Lower lobe of right lung (tissue), 2 donors: ENCODE measurements at regions not wholly inside any gene's neighbourhood (a gene's known extent, or its start where the extent isn't known, plus 50 kb on each side); places are given as distances from the start of the nearest gene placed in this dataset.

Experiments used
- ATAC-seq, 2 donors: fragments of 200-7000 bp; cut with Tn5 transposase; one replicate each; pipeline ENCODE4 v1.9.1; 2020 to 2022; ENCODE audit warnings: mild to moderate bottlenecking in 2 of 2, moderate library complexity in 2 of 2
- DNase-seq: peaks from one replicate; pipeline ENCODE4 v3.0.0-alpha.2; 2020
- H3K27ac ChIP-seq: fragments of 200-600 bp; one replicate; pipeline ENCODE4 v1.8.0; 2022
- H3K27me3 ChIP-seq: fragments of 200-600 bp; one replicate; pipeline ENCODE4 v1.8.0; 2022; ENCODE audit warnings: low read depth
- H3K36me3 ChIP-seq: fragments of 200-600 bp; one replicate; pipeline ENCODE4 v1.8.0; 2022; ENCODE audit warnings: mild to moderate bottlenecking
- H3K4me1 ChIP-seq: fragments of 200-600 bp; one replicate; pipeline ENCODE4 v1.8.0; 2022
- H3K4me3 ChIP-seq: fragments of 200-600 bp; one replicate; pipeline ENCODE4 v1.8.0; 2022; ENCODE audit warnings: mild to moderate bottlenecking
- H3K9me3 ChIP-seq: fragments of 200-600 bp; one replicate; pipeline ENCODE4 v1.8.0; 2022
- CTCF ChIP-seq: fragments of 200-600 bp; IDR thresholded peaks from one replicate; pipeline ENCODE4 v1.8.0; 2022; ENCODE audit warnings: antibody characterized with exemption, mild to moderate bottlenecking
- intact Hi-C: fragments of 100-400 bp; cut with DNase I; formaldehyde crosslinking; loops from one replicate; pipeline ENCODE4 v1.11.0; 2022
- donor health status: DM: no; HTN: yes; CAD: no; lungs with severe emphysema.

- Histone ChIP-seq H3K36me3 (no peaks in the 10 kb centered on the region), H3K4me1 (no peaks in the 10 kb centered on the region), H3K9me3 (no peaks in the 10 kb centered on the region), H3K4me3 (no peak overlapping the region), H3K27ac (no peak overlapping the region), H3K27me3 (no peaks in the 10 kb centered on the region)
- intact Hi-C loops = no loop called here
- no peak for TF ChIP-seq CTCF
- DNase-seq (no peak), ATAC-seq (no peak)
These were observed 1072.8 kb downstream of the PDHA2 start for GRCh38 chr4:96912716-96913115.

- no peak for TF ChIP-seq CTCF
These were observed 1073.7 kb downstream of the PDHA2 start for GRCh38 chr4:96913441-96914080.

GRCh38 chr4:96916711-96917110 lies 1076.8 kb downstream of the PDHA2 start:
- no peak for ATAC-seq
- no peaks in the 10 kb centered on the region for H3K9me3 ChIP-seq
- intact Hi-C loops = no loop called here
- no peak for TF ChIP-seq CTCF
- H3K27me3 ChIP-seq = no peaks in the 10 kb centered on the region
- no peak overlapping the region for H3K4me3 ChIP-seq
- no peaks in the 10 kb centered on the region for H3K36me3 ChIP-seq
- no peaks in the 10 kb centered on the region for H3K4me1 ChIP-seq
- H3K27ac ChIP-seq = no peak overlapping the region
- no peak for DNase-seq

More at GRCh38 chr4:96913441-96914080, 1073.7 kb downstream of the PDHA2 start:
- Histone ChIP-seq H3K27ac (no peak overlapping the region), H3K36me3 (no peaks in the 10 kb centered on the region), H3K27me3 (no peaks in the 10 kb centered on the region), H3K4me3 (no peak overlapping the region), H3K4me1 (no peaks in the 10 kb centered on the region), H3K9me3 (no peaks in the 10 kb centered on the region)
- intact Hi-C loops = no loop called here
- ATAC-seq (no peak), DNase-seq (no peak)

DNA sequence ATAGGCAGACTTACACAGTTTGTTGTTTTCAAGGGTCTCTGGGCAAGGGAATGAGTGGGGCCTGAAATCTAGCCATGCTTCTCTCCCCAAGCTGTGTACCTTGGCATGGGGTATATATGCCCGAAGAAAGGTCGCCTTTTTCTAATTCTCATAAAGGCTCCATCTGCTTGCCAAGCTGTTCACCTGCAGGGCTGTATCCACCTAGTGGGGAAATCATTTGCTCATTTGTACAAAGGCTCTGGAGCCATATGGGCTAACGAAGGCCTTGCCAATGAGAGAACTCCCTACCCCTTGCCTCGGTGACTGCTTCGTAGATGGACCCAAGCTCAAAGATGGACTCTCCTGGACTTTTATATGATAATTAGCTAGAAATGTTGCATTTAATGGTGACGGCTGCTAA lies 1097.0 kb downstream of the PDHA2 start:
- Histone ChIP-seq H3K36me3 (no peaks in the 10 kb centered on the region), H3K9me3 (no peaks in the 10 kb centered on the region), H3K4me3 (no peak overlapping the region), H3K27ac (no peak overlapping the region), H3K4me1 (no peaks in the 10 kb centered on the region), H3K27me3 (no peaks in the 10 kb centered on the region)
- intact Hi-C loops = no loop called here
- ATAC-seq = no peak
- no peak for DNase-seq
- no peak for TF ChIP-seq CTCF

DNA sequence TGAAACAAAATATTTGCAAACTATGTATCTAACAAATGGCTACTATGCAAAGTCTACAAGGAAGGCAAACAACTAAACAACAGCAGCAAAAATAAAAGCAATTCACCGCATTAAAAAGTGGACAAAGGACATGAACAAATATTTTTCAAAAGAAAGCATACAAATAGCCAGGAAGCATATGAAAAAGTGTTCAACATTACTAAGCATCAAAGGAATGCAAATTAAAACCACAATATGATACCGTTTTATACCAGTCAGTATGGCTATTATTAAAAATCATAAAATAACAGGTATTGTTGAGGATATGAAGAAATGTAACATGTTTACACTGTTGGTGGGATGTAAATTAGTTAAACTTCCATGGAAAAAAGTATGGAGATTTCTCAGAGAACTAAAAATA lies 1106.7 kb downstream of the PDHA2 start:
- H3K27me3 ChIP-seq = no peaks in the 10 kb centered on the region
- H3K27ac ChIP-seq = no peak overlapping the region
- H3K36me3 ChIP-seq = no peaks in the 10 kb centered on the region
- no peak overlapping the region for H3K4me3 ChIP-seq
- intact Hi-C loops = no loop called here
- H3K9me3 ChIP-seq = no peaks in the 10 kb centered on the region
- no peak for TF ChIP-seq CTCF
- DNase-seq = no peak
- no peak for ATAC-seq
- no peaks in the 10 kb centered on the region for H3K4me1 ChIP-seq
